HFF-Myc (cell line): ENCODE measurements at regions not wholly inside any gene's neighbourhood (a gene's known extent, or its start where the extent isn't known, plus 50 kb on each side); places are given as distances from the start of the nearest gene placed in this dataset.
A peak's percentile ranks its signal among the peaks of the same experiment; 100 is the strongest.

Experiments used
- DNase-seq: peaks from one replicate; pipeline ENCODE4 v3.0.0-alpha.2; 2011; ENCODE audit warnings: low read depth; ENCODE audit errors: extremely low read depth
- H3K4me3 ChIP-seq: replicated peaks from 2 replicates; pipeline ENCODE4 v1.5.1; 2011; ENCODE audit warnings: low read depth, mild to moderate bottlenecking, control low read depth, low read length
- TF ChIP-seq, protein P1 (sequence below): IDR thresholded peaks from 2 replicates; pipeline ENCODE4 v1.5.1; 2012; ENCODE audit warnings: mild to moderate bottlenecking, low read depth, low read length, control low read depth; ENCODE audit errors: missing control alignments

DNA sequence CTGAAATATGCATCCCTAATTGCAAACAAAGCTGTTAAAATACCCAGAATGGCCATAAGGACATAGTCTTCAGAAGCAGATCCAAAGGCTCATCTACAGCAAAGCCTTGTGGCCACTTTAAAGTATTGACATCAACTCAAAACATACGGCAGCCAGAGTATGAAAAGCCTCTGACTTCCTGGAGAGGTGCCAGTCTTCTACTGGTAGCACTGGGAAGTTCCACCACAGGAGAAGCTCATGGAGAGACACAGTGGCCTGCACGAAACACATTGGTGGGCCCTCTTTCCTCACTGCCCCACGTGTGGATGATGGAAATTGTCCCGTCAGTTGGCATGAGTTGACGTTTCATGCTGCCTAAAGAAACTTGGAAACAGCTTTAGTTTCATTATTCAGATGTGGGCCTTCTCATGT is 202.6 kb upstream of the HEY2 start:
- TF ChIP-seq, protein P1, sequence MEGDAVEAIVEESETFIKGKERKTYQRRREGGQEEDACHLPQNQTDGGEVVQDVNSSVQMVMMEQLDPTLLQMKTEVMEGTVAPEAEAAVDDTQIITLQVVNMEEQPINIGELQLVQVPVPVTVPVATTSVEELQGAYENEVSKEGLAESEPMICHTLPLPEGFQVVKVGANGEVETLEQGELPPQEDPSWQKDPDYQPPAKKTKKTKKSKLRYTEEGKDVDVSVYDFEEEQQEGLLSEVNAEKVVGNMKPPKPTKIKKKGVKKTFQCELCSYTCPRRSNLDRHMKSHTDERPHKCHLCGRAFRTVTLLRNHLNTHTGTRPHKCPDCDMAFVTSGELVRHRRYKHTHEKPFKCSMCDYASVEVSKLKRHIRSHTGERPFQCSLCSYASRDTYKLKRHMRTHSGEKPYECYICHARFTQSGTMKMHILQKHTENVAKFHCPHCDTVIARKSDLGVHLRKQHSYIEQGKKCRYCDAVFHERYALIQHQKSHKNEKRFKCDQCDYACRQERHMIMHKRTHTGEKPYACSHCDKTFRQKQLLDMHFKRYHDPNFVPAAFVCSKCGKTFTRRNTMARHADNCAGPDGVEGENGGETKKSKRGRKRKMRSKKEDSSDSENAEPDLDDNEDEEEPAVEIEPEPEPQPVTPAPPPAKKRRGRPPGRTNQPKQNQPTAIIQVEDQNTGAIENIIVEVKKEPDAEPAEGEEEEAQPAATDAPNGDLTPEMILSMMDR: no peak
- no peak overlapping the region for H3K4me3 ChIP-seq
- peak; percentile 2 for DNase-seq

DNA sequence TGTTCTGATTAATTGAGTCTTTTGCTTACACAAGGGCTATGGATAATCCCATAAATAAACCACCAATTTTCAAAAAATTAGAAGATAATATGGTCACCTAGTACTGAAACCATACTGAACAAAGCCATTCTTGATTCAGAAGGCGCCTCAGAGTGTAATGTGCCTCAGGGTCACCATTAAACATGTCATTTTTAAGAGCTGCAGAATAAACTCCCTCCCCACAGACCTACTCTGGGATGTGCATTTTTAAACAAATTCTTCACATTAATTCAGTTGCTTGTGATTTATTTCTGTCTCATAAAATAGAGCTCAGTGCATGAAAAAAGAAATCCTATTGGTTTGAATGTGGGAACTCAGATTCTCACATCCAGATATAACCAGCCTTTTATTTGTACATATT is 202.1 kb upstream of the HEY2 start:
- DNase-seq: no peak
- H3K4me3 ChIP-seq: no peak overlapping the region
- TF ChIP-seq, protein P1: no peak

DNA sequence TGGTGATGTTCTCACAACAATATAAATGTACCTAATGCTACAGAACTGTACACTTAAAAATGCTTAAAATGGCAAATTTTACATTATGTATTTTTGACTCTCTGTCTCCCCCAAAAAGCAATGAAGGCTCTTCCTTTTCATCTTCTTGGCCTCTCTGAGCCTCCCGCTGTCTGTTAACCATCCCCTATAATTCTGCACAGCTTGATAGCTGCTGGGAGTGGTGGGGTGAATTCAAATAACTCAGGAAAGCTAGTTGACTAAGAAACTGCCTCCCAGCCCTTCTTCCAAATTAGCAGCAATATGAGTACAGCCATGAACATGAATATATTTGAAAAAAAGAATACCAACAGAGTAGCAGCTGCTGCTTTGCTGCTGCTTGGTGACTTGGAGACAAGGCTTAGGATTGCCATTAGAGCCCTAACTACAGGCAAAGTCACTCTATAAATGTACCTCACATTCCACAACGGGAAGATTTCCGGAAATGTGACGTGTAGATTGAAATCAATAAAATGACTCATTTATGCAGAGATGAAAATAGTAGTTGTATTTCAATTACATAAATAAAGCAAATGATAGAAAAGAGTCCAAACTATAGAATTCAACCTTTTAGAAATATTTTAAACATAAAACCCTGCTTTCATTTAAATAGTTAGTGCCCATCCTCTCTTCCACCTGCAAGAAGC is 200.1 kb upstream of the HEY2 start:
- no peak for DNase-seq
- TF ChIP-seq, protein P1: no peak
- no peak overlapping the region for H3K4me3 ChIP-seq

DNA sequence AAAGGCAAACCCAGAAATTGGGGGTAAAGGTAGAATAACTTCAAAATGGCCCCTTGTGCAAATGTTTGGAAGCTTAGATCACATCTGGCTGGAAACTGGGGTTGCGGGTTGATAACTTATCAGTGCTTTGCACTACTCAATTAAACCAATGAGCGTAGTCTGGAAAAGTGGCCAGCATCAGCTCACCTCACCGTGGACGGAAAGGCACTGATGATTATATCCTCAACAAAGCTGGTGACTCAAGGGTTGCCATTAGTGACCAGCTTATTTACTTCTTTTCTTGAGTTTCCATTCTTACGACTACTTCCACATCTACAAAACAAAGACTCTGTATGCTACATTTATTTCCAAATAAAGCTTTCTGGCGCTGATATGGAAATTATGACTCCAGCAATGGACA is 198.5 kb upstream of the HEY2 start:
- TF ChIP-seq, protein P1: no peak
- DNase-seq: no peak
- no peak overlapping the region for H3K4me3 ChIP-seq

DNA sequence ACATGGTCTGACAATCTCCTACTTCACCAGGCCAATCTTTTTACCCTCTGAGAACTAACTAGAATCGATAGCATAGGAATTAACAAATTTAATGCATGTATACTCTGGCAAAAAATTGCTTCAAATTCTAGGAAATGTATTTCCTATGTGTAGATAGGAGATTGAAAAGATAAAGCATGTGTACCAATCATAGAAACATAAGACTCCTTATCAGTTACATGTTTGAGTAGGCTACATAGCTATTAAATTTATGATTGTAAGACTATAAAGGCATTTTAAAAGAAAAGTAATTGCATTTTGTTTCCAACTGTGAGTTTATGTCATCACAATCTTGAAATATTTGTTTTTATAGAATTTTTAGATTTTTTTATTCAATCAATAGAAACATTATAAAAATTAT is 196.6 kb upstream of the HEY2 start:
- TF ChIP-seq, protein P1: no peak
- no peak for DNase-seq
- no peak overlapping the region for H3K4me3 ChIP-seq

DNA sequence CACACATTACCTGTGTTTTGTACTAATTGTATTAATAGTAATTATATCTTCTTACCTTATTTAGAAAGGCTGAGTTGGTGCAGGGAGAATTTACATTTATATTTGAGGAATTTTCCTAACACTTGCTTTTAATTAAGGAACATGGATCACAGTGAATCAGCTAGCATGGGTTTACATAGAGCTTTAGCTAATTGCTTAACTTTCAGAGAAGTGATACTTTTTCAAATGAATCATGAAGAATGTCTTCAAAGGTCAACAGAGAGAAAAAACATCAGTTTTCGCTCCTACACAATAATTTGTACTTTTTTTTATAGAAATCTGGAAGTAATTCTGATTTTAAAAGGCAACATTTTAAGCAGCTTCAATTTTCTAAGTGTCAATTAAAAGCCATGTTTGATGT is 195.0 kb upstream of the HEY2 start:
- no peak for DNase-seq
- TF ChIP-seq, protein P1: no peak
- no peak overlapping the region for H3K4me3 ChIP-seq
